ENCODE measurements at regions not wholly inside any gene's neighbourhood (a gene's known extent, or its start where the extent isn't known, plus 50 kb on each side); places are given as distances from the start of the nearest gene placed in this dataset.
"Not testable (repeated sequence)": the region's sequence is repeated elsewhere in the genome, so short reads cannot be mapped to it uniquely, and the experiment has no call there.

DNA sequence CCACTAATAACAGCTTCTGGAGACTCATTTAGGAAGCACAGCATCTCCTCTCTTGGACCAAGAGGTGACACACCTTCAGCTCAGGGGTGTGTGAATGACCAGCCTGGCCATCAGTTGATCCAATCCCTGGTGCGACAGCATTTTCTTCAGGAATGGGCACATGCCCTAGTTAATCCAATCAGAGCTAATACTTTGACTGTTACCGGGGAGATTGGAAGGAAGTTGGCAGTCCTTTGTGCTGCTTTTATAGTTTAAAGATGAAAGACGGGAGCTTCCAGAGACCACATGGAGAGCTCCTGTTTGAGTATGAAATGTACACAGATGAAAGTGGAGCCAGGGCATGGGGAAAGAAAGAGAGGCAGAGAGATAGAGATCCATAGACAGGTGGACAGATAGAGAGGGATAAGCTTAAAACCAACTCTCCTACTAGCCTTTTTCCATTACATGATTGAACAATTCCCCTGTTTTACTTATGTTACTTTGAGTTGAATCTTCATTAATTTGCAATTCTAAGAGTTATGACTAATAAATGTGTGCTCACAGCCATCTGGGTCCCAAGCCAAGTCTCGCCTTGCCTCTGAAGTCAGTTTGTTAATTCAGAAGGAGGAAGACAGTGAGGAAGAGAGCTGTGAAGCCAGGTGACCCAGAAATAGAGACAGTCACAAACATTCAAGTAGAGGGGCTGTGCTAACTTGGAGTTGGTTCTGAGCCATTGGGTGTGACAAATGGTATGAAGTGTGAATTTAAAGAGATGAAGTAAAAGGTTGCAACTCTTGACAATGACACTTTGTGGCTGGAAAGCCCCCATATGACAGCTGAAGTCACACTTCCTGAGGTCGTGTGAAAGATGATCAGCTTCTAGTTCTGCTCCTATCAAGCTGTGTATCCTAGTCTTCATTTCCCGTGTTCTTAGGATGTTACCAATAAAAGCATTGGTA, 120.0 kb upstream of the GOT2 start:
- in situ Hi-C loops (cut with HindIII; ENCODE audit: low pct_unique_long_range_greater_than_20kb, low sequenced_read_pairs) = no loop called here
- no peak for TF ChIP-seq JUND (IDR thresholded peaks at IDR 0.05; ENCODE audit: low read depth)
- DNase-seq (ENCODE audit: low read depth in 1 of 2, low spot score in 1 of 2) = no peak

GRCh38 chr16:58850678-58851020, 116.5 kb upstream of the GOT2 start:
- TF ChIP-seq JUND (IDR thresholded peaks at IDR 0.05; ENCODE audit: low read depth) = no peak

GRCh38 chr16:58850019-58850677, 116.0 kb upstream of the GOT2 start:
- in situ Hi-C loops (cut with HindIII; ENCODE audit: low pct_unique_long_range_greater_than_20kb, low sequenced_read_pairs) = no loop called here
- TF ChIP-seq JUND (IDR thresholded peaks at IDR 0.05; ENCODE audit: low read depth) = no peak

More at GRCh38 chr16:58850678-58851020, 116.5 kb upstream of the GOT2 start:
- DNase-seq (ENCODE audit: low read depth in 1 of 2, low spot score in 1 of 2) = no peak
- in situ Hi-C loops (cut with HindIII; ENCODE audit: low pct_unique_long_range_greater_than_20kb, low sequenced_read_pairs) = no loop called here

GRCh38 chr16:58848662-58849002, 114.5 kb upstream of the GOT2 start:
- no peak for TF ChIP-seq JUND (IDR thresholded peaks at IDR 0.05; ENCODE audit: low read depth)
- no peak for DNase-seq (ENCODE audit: low read depth in 1 of 2, low spot score in 1 of 2)
- in situ Hi-C loops (cut with HindIII; ENCODE audit: low pct_unique_long_range_greater_than_20kb, low sequenced_read_pairs) = no loop called here

More at GRCh38 chr16:58850019-58850677, 116.0 kb upstream of the GOT2 start:
- DNase-seq (ENCODE audit: low read depth in 1 of 2, low spot score in 1 of 2) = no peak

DNA sequence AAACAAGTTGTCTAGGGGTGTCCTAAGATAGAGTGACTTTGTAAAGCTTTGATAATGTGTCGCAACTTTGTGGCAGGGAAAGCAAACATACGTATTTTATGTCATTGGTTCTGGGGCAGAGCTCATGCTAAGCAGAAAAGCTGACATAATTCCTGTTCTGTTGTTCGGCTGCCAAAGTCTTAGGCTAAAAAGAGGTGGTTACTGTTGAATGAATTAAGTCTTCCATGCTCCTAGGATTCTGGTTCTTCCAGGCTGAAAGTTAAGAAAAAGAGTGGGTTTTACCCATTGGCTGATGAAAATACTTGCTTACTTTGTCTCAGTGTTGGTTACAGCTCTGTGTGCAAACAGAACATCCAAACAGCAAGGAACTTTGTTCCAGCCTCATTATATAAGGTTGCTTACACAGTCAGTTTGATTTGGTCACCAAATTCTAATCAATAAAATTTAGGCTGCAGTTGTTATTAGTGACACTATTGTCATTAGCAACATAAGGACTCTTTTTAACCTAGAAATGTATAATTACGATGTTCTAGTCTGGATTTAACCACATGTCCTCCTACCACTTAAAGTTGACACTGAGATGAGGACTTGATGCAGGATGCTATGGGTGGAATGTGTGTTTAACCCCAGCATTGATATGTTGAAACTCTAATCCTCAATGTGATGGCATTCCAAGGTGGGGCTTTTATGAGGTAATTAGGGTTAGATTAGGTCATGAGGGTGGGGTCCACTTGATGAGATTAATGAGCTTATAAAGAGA, 114.0 kb upstream of the GOT2 start:
- in situ Hi-C loops (cut with HindIII; ENCODE audit: low pct_unique_long_range_greater_than_20kb, low sequenced_read_pairs) = no loop called here
- no peak for DNase-seq (ENCODE audit: low read depth in 1 of 2, low spot score in 1 of 2)
- no peak for TF ChIP-seq JUND (IDR thresholded peaks at IDR 0.05; ENCODE audit: low read depth)

GRCh38 chr16:58846226-58846625, 112.1 kb upstream of the GOT2 start:
- DNase-seq (ENCODE audit: low read depth in 1 of 2, low spot score in 1 of 2); in situ Hi-C loops (cut with HindIII; ENCODE audit: low pct_unique_long_range_greater_than_20kb, low sequenced_read_pairs): not testable (repeated sequence)

DNA sequence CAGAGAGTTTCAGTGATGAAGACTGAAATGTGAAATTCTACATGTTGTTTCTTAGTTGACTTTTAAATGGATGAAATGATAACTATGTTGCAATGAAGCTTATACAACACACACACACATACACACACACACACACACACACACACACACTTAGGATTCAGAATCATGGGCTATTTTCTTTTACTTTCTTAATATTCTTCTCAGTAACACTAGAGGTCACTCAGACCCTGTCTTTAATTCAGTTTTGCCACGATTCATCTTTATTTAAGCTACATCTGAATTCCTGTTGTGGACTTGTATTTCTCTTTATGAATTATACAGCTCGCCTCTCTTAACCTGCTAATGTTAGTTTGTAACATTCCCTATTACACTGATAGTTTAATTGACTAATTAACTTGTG, 109.6 kb upstream of the GOT2 start:
- in situ Hi-C loops (cut with HindIII; ENCODE audit: low pct_unique_long_range_greater_than_20kb, low sequenced_read_pairs) = no loop called here
- TF ChIP-seq JUND (IDR thresholded peaks at IDR 0.05; ENCODE audit: low read depth) = no peak
- peak in 1 of 2 experiments; percentile 43 for DNase-seq (ENCODE audit: low read depth in 1 of 2, low spot score in 1 of 2)

DNA sequence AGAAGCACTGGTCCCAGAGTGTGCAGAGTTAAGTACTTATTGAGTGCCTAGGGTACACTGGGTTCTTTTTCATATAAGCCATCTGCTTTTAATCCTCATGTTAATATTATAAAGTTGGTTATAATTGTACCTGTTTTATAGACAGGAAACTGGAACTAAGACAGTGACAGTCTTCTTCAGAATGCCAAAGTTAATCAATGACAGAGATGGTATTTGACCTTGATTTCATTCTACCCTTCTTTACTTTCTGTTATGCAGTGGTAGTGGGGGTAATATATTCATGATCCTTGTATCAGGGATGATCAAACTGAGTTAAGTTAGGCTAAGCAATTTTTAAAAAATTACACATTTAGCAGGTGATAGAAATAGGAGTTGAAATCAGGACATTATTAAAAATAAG, 108.6 kb upstream of the GOT2 start:
- DNase-seq (ENCODE audit: low read depth in 1 of 2, low spot score in 1 of 2) = no peak
- TF ChIP-seq JUND (IDR thresholded peaks at IDR 0.05; ENCODE audit: low read depth) = no peak
- in situ Hi-C loops (cut with HindIII; ENCODE audit: low pct_unique_long_range_greater_than_20kb, low sequenced_read_pairs) = no loop called here

DNA sequence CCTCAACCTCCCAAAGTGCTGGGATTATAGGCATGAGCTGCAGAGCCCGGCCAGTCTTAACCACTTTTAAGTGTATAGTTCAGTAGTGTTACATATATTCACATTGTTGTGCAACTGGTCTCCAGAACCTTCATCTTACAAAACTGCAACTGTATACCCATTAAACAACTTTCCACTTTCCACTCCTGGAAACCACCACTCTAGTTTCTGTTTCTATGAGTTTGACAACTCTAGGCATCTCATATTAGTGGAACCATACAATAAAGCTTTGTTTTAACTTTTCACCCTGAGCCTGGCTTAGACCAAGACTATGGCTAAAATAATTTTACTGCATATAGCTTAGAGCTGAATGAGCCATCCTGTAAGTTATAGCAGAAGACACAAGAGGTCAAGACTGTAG, 108.0 kb upstream of the GOT2 start:
- TF ChIP-seq JUND (IDR thresholded peaks at IDR 0.05; ENCODE audit: low read depth) = no peak
- in situ Hi-C loops (cut with HindIII; ENCODE audit: low pct_unique_long_range_greater_than_20kb, low sequenced_read_pairs) = no loop called here
- no peak for DNase-seq (ENCODE audit: low read depth in 1 of 2, low spot score in 1 of 2)

- in situ Hi-C loops (cut with HindIII; ENCODE audit: low pct_unique_long_range_greater_than_20kb, low sequenced_read_pairs) = no loop called here
These were observed 103.8 kb upstream of the GOT2 start for GRCh38 chr16:58837950-58838349.

GRCh38 chr16:58836427-58836826, 102.3 kb upstream of the GOT2 start:
- no peak for TF ChIP-seq JUND (IDR thresholded peaks at IDR 0.05; ENCODE audit: low read depth)
- in situ Hi-C loops (cut with HindIII; ENCODE audit: low pct_unique_long_range_greater_than_20kb, low sequenced_read_pairs) = no loop called here
- no peak for DNase-seq (ENCODE audit: low read depth in 1 of 2, low spot score in 1 of 2)

More at GRCh38 chr16:58837950-58838349, 103.8 kb upstream of the GOT2 start:
- no peak for DNase-seq (ENCODE audit: low read depth in 1 of 2, low spot score in 1 of 2)
- TF ChIP-seq JUND (IDR thresholded peaks at IDR 0.05; ENCODE audit: low read depth) = no peak

- in situ Hi-C loops (cut with HindIII; ENCODE audit: low pct_unique_long_range_greater_than_20kb, low sequenced_read_pairs) = no loop called here
- TF ChIP-seq JUND (IDR thresholded peaks at IDR 0.05; ENCODE audit: low read depth) = no peak
- DNase-seq (ENCODE audit: low read depth in 1 of 2, low spot score in 1 of 2) = no peak
These were observed 98.3 kb upstream of the GOT2 start for GRCh38 chr16:58832386-58832895.
